Hepatocyte (in vitro differentiated cells): ENCODE measurements at regions not wholly inside any gene's neighbourhood (a gene's known extent, or its start where the extent isn't known, plus 50 kb on each side); places are given as distances from the start of the nearest gene placed in this dataset.

Experiments
- CTCF ChIP-seq: fragments of 200-600 bp; sonication (generic); IDR thresholded peaks from 2 replicates; pipeline ENCODE4 v1.5.1; 2016; ENCODE audit warnings: antibody characterized with exemption, mild to moderate bottlenecking; ENCODE audit not compliant: poor library complexity
- EZH2 ChIP-seq: fragments of 200-600 bp; sonication (generic); IDR thresholded peaks from 2 replicates; pipeline ENCODE4 v1.6.1; 2016; ENCODE audit warnings: antibody characterized with exemption, mild to moderate bottlenecking, borderline replicate concordance

- no peak for TF ChIP-seq CTCF
- no peak for TF ChIP-seq EZH2
Measured at GRCh38 chr7:12970626-12971025, 283.2 kb downstream of the ARL4A start.
